Upper lobe of left lung (tissue), 4 donors: ENCODE measurements at regions not wholly inside any gene's neighbourhood (a gene's known extent, or its start where the extent isn't known, plus 50 kb on each side); places are given as distances from the start of the nearest gene placed in this dataset.
"Not testable (repeated sequence)": the region's sequence is repeated elsewhere in the genome, so short reads cannot be mapped to it uniquely, and the experiment has no call there.

Experiments used
- CTCF ChIP-seq, 6 experiments: fragments of 450-650 bp in 4 of 6; fragments of 200-600 bp in 2 of 6; sonication (generic) in 2 of 6; IDR thresholded peaks; one replicate each; pipeline ENCODE4 v1.5.1; 2016 to 2019; ENCODE audit warnings: antibody characterized with exemption in 6 of 6
- POLR2A ChIP-seq, 4 donors: fragments of 450-650 bp; IDR thresholded peaks; one replicate each; pipeline ENCODE4 v1.5.1; 2016 to 2017; ENCODE audit warnings: antibody characterized with exemption in 4 of 4, mild to moderate bottlenecking in 2 of 4

- TF ChIP-seq CTCF, POLR2A (IDR thresholded peaks at IDR 0.05): not testable (repeated sequence)
Measured at GRCh38 chr22:15604176-15604575, 76.2 kb downstream of the OR11H1 start.
